ENCODE measurements at regions not wholly inside any gene's neighbourhood (a gene's known extent, or its start where the extent isn't known, plus 50 kb on each side); places are given as distances from the start of the nearest gene placed in this dataset.

DNA sequence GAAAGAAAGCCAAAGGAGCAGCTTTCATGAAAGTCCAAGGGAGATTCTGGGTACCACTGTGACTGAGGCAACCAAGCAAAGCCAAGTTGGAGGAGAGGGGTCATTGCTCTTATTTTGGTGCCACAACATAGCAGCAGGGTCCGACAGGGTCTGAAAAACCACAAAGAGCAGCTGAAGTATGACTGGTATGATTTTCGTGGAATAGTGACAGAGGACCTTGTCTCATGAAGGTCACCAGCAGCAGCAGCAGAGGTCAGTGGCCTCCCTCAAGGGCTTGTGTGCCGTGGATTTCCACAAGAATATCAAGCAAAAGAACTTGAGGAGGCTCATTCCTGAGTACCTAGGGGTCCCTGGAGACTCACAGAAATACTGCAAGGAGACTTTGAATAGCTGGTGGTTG is 160.9 kb upstream of the SYT6 start:
- DNase-seq, result no peak

DNA sequence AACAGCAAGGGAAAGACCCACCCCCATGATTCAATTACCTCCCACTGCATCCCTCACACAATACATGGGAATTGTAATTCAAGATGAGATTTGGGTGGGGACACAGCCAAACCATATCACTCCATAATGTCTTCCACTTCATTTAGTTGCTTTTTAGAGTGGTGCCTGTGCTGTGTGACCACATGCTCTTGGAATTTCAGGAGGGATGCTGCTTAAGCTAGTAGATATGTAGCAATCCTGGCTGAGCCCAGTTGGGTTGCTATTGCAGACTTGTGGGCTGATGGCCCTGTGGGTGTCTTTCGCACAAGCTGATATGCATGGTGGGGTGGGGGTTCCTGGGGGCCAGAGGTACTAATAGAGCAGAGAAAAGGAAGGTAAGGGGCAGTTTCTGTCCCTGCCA is 160.4 kb upstream of the SYT6 start:
- DNase-seq, result no peak

- DNase-seq, result no peak
These were observed 157.1 kb upstream of the SYT6 start for GRCh38 chr1:114310695-114311271.

DNA sequence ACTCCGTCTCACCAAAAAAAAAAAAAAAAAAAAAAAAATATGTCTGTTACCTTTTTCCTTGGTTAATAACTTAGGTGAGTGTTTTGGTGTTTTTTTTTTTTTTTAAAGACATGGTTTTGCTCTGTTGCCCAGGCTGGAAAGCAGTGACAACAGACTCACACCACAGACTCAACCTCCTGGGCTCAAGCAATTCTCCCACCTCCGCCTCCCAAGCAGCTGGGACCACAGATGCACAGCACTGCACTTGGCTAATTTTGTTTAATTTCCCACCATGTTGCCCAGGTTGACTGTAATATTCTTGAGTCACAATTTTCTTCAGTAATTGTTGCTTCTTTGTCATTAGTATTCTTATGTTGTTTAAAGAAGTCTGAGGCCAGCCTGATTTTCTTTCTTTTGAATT is 149.2 kb upstream of the SYT6 start:
- DNase-seq, result no peak

DNA sequence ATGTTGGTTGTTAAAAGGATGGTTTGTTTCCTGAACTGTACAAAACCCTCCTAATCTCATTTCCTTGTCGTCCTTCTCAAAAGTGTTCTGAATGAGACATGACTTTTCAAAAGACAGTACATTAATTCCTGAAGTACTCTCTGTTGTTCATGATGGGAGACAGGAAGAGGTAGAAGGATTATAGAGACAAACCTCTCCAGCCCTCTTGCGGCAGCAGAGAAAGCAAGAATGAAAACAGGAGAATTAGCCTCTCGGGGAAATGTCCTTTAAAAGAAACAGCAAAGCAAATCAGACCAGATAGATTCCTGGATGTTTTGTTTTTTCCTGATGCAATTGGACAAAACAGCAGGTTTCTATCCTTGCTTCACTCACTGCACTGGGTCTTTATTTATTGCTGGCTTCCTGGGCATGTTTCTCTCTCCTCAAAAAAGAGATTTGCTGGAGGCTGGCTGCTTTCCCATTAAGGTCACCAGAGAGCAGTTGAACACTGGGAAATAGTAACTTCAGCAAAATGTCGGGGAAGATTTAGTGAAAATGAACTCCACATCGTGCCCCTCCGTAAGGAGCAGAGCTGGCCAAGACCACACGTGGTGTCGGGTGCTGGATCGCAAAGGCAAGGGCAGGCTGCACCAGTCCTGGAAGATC is 145.8 kb upstream of the SYT6 start:
- DNase-seq, result no peak

GRCh38 chr1:114298008-114298407 is 144.3 kb upstream of the SYT6 start:
- DNase-seq, result no peak

DNA sequence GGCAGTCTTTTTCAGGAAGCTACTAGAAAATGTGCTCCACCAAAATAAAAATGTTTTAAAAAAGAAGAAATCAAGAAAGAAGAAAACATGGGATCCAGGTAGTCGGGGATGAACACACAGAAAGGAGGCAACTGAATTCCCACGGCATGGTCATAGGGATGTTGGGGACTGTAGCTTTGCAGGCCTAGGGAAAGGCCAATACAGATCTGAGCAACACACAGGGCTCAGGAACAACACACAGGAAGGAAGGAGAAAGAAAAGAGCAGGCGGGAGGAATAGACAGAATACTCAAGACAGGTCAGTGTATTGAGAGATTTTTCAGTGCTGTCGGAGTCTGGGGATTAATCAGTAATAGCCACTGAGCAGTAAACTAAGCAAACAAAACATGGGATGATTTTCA is 142.7 kb upstream of the SYT6 start:
- DNase-seq, result no peak

GRCh38 chr1:114295321-114295720 is 141.7 kb upstream of the SYT6 start:
- DNase-seq, result no peak

DNA sequence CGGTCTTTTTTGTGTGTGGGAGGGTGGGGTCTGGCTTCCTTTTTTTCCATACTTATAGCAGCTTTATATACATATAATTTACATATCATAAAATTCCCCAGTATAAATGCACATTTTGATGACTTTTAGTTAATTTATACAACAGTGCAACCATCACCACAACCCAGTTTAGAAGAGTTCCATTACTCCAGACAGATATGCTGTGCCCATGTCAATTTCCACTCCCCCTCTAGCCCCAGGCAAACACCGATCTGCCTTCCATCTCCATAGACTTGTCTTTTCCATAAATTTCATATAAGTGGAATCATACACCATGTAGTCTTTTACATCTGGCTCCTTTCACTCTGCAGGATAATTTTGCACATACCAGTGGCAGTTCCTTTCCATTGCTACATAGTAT is 139.2 kb upstream of the SYT6 start:
- no peak for DNase-seq

GRCh38 chr1:114292194-114292593 is 138.5 kb upstream of the SYT6 start:
- no peak for DNase-seq

DNA sequence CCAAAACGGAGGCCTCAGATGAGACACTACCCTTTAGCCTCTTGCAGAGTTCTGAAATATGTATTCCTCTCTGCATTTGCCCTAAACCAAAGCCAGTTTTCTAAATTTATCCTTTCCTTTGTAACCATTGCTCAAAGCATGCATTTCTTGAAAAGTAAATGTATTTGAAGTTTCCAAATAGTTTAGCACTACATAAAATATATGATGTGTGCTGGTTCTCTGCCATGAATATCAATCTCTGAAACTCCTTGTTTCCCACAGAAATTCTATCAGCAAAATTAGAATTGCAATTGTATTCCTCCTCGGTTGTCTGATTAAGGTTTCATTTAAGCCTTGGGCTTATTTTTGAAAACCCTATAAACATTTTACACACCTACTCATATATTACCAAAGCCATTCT is 137.1 kb upstream of the SYT6 start:
- DNase-seq, result no peak

- DNase-seq, result no peak
These were observed 136.7 kb upstream of the SYT6 start for GRCh38 chr1:114290341-114290740.

- no peak for DNase-seq
These were observed 136.2 kb upstream of the SYT6 start for GRCh38 chr1:114289824-114290223.

DNA sequence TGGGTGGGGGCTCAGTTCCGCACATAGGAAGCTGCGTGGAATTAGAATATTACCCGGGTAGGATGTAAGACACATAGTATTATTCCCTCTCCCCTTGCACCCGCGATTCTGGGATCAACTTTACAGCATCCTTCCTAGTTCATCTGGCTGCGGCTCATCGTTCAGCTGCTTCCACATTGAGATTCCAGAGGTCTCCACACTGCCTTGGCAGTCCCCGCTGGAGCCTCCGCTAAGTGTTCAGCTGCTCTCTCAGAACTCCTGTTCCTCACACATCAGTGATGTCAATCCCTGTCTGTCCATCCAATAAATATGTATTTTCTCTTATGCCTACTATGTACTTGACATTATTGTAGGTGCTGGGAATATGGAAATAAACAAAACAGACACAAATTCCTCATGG is 135.6 kb upstream of the SYT6 start:
- peak in 2 of 56 donors; percentile 4 to 17 for DNase-seq

DNA sequence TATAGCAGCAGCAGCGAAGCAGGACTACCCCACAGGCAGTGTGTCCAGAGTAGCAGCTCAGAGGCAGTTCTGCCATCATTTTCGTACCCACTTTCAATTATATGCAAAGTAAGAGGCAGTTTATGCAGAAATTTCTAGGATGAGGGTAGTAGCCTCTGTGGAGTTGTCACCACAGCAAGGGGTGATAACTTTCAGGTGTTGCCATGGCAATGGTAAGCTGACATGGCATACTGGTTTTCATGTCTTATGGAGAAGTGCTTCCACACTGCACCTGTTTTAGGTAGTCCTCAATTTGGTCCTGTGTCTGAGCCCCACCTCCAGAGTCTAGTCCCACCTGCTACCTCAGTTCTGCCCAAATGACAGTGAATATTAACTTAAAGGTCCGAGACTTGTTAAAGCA is 133.3 kb upstream of the SYT6 start:
- DNase-seq, result no peak

- no peak for DNase-seq
These were observed 132.5 kb upstream of the SYT6 start for GRCh38 chr1:114286179-114286578.

DNA sequence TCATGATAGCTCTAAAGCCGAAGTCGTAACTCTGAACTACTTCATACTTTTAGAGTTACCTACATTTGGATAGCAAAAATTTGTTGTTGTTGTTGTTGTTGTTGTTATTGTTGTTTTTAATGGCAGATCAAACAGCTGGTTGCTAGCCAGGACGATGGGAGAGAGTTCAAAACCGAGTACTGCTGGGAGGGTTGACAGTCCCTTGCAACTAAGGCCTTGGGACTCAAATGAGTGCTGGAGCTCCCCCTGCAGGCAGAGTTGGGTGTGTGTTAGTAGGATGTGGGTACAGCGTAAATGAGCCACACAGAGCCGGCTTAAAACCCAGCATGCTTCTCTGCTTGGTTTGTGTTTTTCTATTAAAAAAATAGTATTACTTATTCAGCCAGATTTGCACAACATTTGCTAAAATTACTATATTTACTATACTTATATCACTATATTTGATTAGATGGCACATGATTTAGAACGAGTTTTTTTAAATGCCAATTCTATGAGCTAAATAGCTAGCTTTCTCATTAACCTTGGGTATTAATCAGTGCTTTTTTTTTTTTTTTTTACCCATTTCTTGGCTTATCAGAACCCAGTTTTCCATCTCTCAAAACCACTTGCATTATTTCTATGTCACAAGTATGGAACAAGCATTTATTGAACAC is 129.2 kb upstream of the SYT6 start:
- peak in 54 of 56 donors; percentile 1 to 92 (median 58) for DNase-seq

GRCh38 chr1:114278911-114279310 is 125.2 kb upstream of the SYT6 start:
- DNase-seq, result no peak

- DNase-seq, result no peak
These were observed 124.8 kb upstream of the SYT6 start for GRCh38 chr1:114278430-114278829.

GRCh38 chr1:114274621-114275317 is 121.1 kb upstream of the SYT6 start:
- DNase-seq, result peak in 12 of 56 donors; percentile 1 to 46 (median 6)

DNA sequence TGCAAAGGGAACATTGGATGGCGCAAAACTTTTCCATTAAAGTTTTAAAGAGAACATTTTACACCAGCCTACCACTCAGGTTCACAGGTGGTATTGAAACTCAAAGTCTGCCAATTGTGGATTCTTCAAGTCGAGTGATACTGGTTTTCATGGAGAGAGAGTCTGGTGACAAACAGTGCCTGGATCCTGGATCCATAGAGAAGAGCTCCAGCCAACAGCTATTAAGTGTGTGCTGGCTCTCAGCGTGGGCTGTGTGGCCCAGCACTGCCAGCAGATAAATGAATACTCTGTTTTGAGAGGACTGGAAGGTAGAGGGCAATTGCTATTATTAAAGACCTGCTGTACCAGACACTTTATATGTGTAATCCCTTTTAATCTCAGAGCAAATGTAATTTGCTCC is 118.9 kb upstream of the SYT6 start:
- DNase-seq, result no peak

DNA sequence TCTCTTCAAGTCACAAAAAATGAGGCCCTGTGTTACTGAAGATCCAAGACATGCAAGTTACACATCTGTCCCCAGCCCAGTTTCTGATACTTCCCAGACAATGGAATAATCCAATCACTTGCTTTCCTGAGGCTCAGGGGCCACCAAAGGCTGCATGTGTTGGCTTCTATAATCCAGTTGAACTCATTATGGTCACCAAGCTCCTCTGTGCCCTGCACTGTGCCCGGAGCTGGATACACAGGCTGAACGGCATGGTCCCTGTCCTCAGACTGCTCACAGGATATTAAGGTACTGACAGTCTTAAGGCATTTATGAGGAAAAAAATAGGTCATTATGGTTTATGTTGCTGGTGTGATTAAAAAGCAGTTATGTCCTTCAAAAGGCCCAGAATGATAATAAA is 117.0 kb upstream of the SYT6 start:
- DNase-seq, result no peak

DNA sequence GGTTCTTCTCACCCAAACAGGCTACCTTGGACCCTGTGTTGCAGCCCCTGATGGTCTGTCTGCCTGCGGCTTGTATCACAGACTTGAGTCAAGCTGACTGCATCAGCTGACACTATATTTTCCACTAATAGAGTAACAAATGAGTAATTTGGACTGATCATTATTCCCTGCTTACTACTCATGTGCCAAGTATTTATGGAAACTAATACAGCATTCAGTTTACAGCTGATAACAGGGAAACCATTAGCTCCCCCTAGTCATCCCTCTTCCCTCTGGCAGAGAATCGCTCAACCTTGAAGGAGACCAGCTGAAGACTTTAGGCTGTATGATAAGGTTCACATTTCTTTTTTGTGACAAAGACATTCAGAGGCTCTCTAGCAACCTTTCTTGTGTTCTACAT is 116.6 kb upstream of the SYT6 start:
- no peak for DNase-seq
